H9 (cell line): ENCODE measurements at regions not wholly inside any gene's neighbourhood (a gene's known extent, or its start where the extent isn't known, plus 50 kb on each side); places are given as distances from the start of the nearest gene placed in this dataset.
A peak's percentile ranks its signal among the peaks of the same experiment; 100 is the strongest.

Source experiments
- DNase-seq: peaks from one replicate; pipeline ENCODE4 v3.0.0-alpha.2; 2017
- H2AFZ ChIP-seq: one replicate; pipeline ENCODE4 v1.6.1; 2013; ENCODE audit warnings: mild to moderate bottlenecking, low read length, control low read depth, moderate library complexity
- H2AK5ac ChIP-seq: 2 replicates; pipeline ENCODE4 v1.6.1; 2013; ENCODE audit warnings: low read length, control low read depth, mixed read lengths; ENCODE audit not compliant: insufficient read length
- H2BK120ac ChIP-seq: one replicate; pipeline ENCODE4 v1.6.1; 2013; ENCODE audit warnings: low read depth, mild to moderate bottlenecking, low read length, control low read depth, inconsistent platforms; ENCODE audit not compliant: poor library complexity, severe bottlenecking
- H2BK12ac ChIP-seq: 2 replicates; pipeline ENCODE4 v1.6.1; 2013; ENCODE audit warnings: low read length, control low read depth, mixed read lengths, low read depth; ENCODE audit not compliant: insufficient read length
- H2BK15ac ChIP-seq: 2 replicates; pipeline ENCODE4 v1.6.1; 2013; ENCODE audit warnings: low read depth, low read length, control low read depth
- H2BK20ac ChIP-seq: one replicate; pipeline ENCODE4 v1.6.1; 2013; ENCODE audit warnings: low read depth, mild to moderate bottlenecking, low read length, control low read depth, inconsistent platforms; ENCODE audit not compliant: poor library complexity, severe bottlenecking
- H2BK5ac ChIP-seq: 2 replicates; pipeline ENCODE4 v1.6.1; 2013; ENCODE audit warnings: low read length, control low read depth, mixed read lengths; ENCODE audit not compliant: insufficient read length
- H3K14ac ChIP-seq: 2 replicates; pipeline ENCODE4 v1.6.1; 2013; ENCODE audit warnings: low read length, control low read depth; ENCODE audit not compliant: insufficient read depth
- H3K18ac ChIP-seq: 2 replicates; pipeline ENCODE4 v1.6.1; 2013; ENCODE audit warnings: low read depth, mild to moderate bottlenecking, mixed read lengths, low read length, control low read depth; ENCODE audit not compliant: insufficient read length
- H3K23ac ChIP-seq: 2 replicates; pipeline ENCODE4 v1.6.1; 2013; ENCODE audit warnings: low read length, control low read depth, mixed read lengths, low read depth; ENCODE audit not compliant: insufficient read length
- H3K23me2 ChIP-seq: 2 replicates; pipeline ENCODE4 v1.6.1; 2013; ENCODE audit warnings: low read depth, mild to moderate bottlenecking, mixed read lengths, low read length, control low read depth; ENCODE audit not compliant: insufficient read length, poor library complexity, severe bottlenecking
- H3K27ac ChIP-seq: 2 replicates; pipeline ENCODE4 v1.5.1; 2013; ENCODE audit warnings: low read length, control low read depth, mixed read lengths, low read depth; ENCODE audit not compliant: insufficient read length
- H3K27me3 ChIP-seq: 2 replicates; pipeline ENCODE4 v1.6.1; 2013; ENCODE audit warnings: low read length, control low read depth, inconsistent platforms; ENCODE audit not compliant: insufficient read depth
- H3K4ac ChIP-seq: 2 replicates; pipeline ENCODE4 v1.6.1; 2013; ENCODE audit warnings: low read depth, mild to moderate bottlenecking, control low read depth, inconsistent platforms, low read length, moderate library complexity
- H3K4me1 ChIP-seq: 2 replicates; pipeline ENCODE4 v1.6.1; 2013; ENCODE audit warnings: low read length, control low read depth, inconsistent platforms; ENCODE audit not compliant: insufficient read depth
- H3K4me2 ChIP-seq: 2 replicates; pipeline ENCODE4 v1.6.1; 2013; ENCODE audit warnings: low read length, control low read depth, mixed read lengths; ENCODE audit not compliant: insufficient read length, insufficient read depth
- H3K56ac ChIP-seq: 2 replicates; pipeline ENCODE4 v1.6.1; 2013; ENCODE audit warnings: low read depth, mild to moderate bottlenecking, mixed read lengths, low read length, control low read depth; ENCODE audit not compliant: insufficient read length
- H3K79me1 ChIP-seq: 2 replicates; pipeline ENCODE4 v1.6.1; 2013; ENCODE audit warnings: low read depth, mild to moderate bottlenecking, moderate library complexity, low read length, control low read depth, inconsistent platforms; ENCODE audit not compliant: insufficient read depth, poor library complexity, severe bottlenecking
- H3K79me2 ChIP-seq: 2 replicates; pipeline ENCODE4 v1.6.1; 2013; ENCODE audit warnings: low read length, control low read depth, inconsistent platforms; ENCODE audit not compliant: insufficient read depth
- H3K9ac ChIP-seq: 2 replicates; pipeline ENCODE4 v1.6.1; 2013; ENCODE audit warnings: low read length, control low read depth, mixed read lengths; ENCODE audit not compliant: insufficient read length; ENCODE audit errors: extremely low read depth
- H3K9me3 ChIP-seq: one replicate; pipeline ENCODE4 v1.6.1; 2013; ENCODE audit warnings: low read depth, low read length, inconsistent platforms; ENCODE audit not compliant: control insufficient read depth
- H3T11ph ChIP-seq: one replicate; pipeline ENCODE4 v1.6.1; 2013; ENCODE audit warnings: mild to moderate bottlenecking, low read length, control low read depth, inconsistent platforms
- H4K20me1 ChIP-seq: one replicate; pipeline ENCODE4 v1.6.1; 2013; ENCODE audit not compliant: control insufficient read depth, insufficient read length, insufficient read depth
- H4K5ac ChIP-seq: 2 replicates; pipeline ENCODE4 v1.6.1; 2013; ENCODE audit warnings: low read depth, mild to moderate bottlenecking, mixed read lengths, low read length, control low read depth; ENCODE audit not compliant: insufficient read length
- H4K8ac ChIP-seq: replicated peaks from 2 replicates; pipeline ENCODE4 v1.6.1; 2013; ENCODE audit warnings: low read length, control low read depth, mixed read lengths, low read depth; ENCODE audit not compliant: insufficient read length
- H4K91ac ChIP-seq: 2 replicates; pipeline ENCODE4 v1.6.1; 2013; ENCODE audit warnings: low read depth, mild to moderate bottlenecking, moderate library complexity, mixed read lengths, low read length, control low read depth; ENCODE audit not compliant: insufficient read length
- H3K27ac Mint-ChIP-seq, 3 experiments: 2 replicates in 2 of 3; 3 replicates in 1 of 3; pipeline ENCODE4 v1.8.0; 2020 to 2021; ENCODE audit warnings: mixed read lengths in 3 of 3, mild to moderate bottlenecking in 1 of 3, moderate library complexity in 1 of 3
- H3K27me3 Mint-ChIP-seq: 2 replicates; pipeline ENCODE4 v1.8.0; 2021; ENCODE audit warnings: low read depth, mild to moderate bottlenecking, moderate library complexity, mixed read lengths
- H3K36me3 Mint-ChIP-seq, 3 experiments: 2 replicates in 2 of 3; 3 replicates in 1 of 3; pipeline ENCODE4 v1.8.0; 2020 to 2021; ENCODE audit warnings: low read depth in 3 of 3, mixed read lengths in 3 of 3; ENCODE audit not compliant: insufficient read depth in 1 of 3
- H3K4me1 Mint-ChIP-seq, 2 experiments: 2 replicates each; pipeline ENCODE4 v1.8.0; 2020; ENCODE audit warnings: mixed read lengths in 2 of 2
- H3K4me3 Mint-ChIP-seq, 2 experiments: 2 replicates in 1 of 2; 3 replicates in 1 of 2; pipeline ENCODE4 v1.8.0; 2020 to 2021; ENCODE audit warnings: mild to moderate bottlenecking in 2 of 2, mixed read lengths in 2 of 2, moderate library complexity in 1 of 2
- H3K9me3 Mint-ChIP-seq, 2 experiments: 2 replicates in 1 of 2; 3 replicates in 1 of 2; pipeline ENCODE4 v1.8.0; 2020; ENCODE audit warnings: mild to moderate bottlenecking in 2 of 2, mixed read lengths in 2 of 2, moderate library complexity in 1 of 2
- WGBS: extraction: QIAGEN DNeasy Blood & Tissue Kit; methylation state at CpG from one replicate; pipeline ENCODE4 v1.1.7; 2013; ENCODE audit warnings: missing lambda C conversion rate, low lambda C conversion rate, mixed read lengths; ENCODE audit not compliant: insufficient read length; ENCODE audit errors: extremely low coverage; 5-methylcytosine and 5-hydroxymethylcytosine counted together
- TF ChIP-seq, protein P1 (sequence below): fragments of 200-600 bp; sonication (generic); conservative IDR thresholded peaks from 3 replicates; pipeline ENCODE4 v1.8.0; 2021; ENCODE audit warnings: antibody characterized with exemption, mild to moderate bottlenecking

DNA sequence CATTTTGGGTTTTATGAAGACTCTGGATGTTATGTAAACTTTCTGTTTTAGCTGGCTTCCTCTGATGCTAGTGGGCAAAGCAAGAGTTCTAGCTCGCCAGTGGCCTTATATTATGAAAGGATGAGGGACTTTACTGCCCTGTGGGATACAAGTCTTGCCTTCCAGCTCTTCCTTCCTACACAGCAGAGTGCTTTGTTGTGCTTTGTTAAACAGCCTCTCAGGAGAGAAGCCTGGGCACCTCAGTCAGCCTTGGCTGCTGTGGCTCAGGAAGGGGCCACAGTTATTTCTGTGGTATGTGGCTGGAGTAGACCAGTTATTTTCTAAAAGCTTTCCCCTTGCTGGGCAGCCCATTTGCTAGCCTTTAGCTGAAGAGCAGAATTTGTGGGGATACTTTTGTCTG, 69.5 kb upstream of the SUCLG2 start:
- H4K8ac ChIP-seq: no peak overlapping the region
- Mint-ChIP-seq H3K36me3 (peaks cover 6 to 30% (median 12%) of the 10 kb centered on the region in 3 experiments), H3K9me3 (peaks cover 17 to 22% of the 10 kb centered on the region in 2 experiments), H3K4me1 (peaks cover 14 to 18% of the 10 kb centered on the region in 2 experiments), H3K27ac (peak overlapping the region in 1 of 3 experiments; percentile 29; a peak in 1 of 7 replicates), H3K4me3 (no peak overlapping the region), H3K27me3 (no peaks in the 10 kb centered on the region)
- H3K4me2 ChIP-seq: no peak overlapping the region
- H2BK120ac ChIP-seq: no peak overlapping the region
- H4K20me1 ChIP-seq: no peaks in the 10 kb centered on the region
- H2BK12ac ChIP-seq: no peak overlapping the region
- no peak overlapping the region for H3K9ac ChIP-seq
- H3K23me2 ChIP-seq: no peaks in the 10 kb centered on the region
- H3K27me3 ChIP-seq: no peaks in the 10 kb centered on the region
- H4K91ac ChIP-seq: no peak overlapping the region
- H2BK20ac ChIP-seq: no peak overlapping the region
- no peak overlapping the region for H3T11ph ChIP-seq
- H3K79me1 ChIP-seq: no peaks in the 10 kb centered on the region
- no peak overlapping the region for H2AFZ ChIP-seq
- H2AK5ac ChIP-seq: no peak overlapping the region
- H2BK5ac ChIP-seq: no peak overlapping the region
- no peak overlapping the region for H3K23ac ChIP-seq
- H3K9me3 ChIP-seq: no peaks in the 10 kb centered on the region
- TF ChIP-seq, protein P1, sequence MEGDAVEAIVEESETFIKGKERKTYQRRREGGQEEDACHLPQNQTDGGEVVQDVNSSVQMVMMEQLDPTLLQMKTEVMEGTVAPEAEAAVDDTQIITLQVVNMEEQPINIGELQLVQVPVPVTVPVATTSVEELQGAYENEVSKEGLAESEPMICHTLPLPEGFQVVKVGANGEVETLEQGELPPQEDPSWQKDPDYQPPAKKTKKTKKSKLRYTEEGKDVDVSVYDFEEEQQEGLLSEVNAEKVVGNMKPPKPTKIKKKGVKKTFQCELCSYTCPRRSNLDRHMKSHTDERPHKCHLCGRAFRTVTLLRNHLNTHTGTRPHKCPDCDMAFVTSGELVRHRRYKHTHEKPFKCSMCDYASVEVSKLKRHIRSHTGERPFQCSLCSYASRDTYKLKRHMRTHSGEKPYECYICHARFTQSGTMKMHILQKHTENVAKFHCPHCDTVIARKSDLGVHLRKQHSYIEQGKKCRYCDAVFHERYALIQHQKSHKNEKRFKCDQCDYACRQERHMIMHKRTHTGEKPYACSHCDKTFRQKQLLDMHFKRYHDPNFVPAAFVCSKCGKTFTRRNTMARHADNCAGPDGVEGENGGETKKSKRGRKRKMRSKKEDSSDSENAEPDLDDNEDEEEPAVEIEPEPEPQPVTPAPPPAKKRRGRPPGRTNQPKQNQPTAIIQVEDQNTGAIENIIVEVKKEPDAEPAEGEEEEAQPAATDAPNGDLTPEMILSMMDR: no peak
- H4K5ac ChIP-seq: no peak overlapping the region
- H3K4me1 ChIP-seq: no peaks in the 10 kb centered on the region; the same call in 1 of the 2 replicates
- no peak overlapping the region for H3K4ac ChIP-seq
- no peak for DNase-seq
- H3K79me2 ChIP-seq: no peaks in the 10 kb centered on the region
- no peak overlapping the region for H3K18ac ChIP-seq
- H3K56ac ChIP-seq: no peak overlapping the region
- H2BK15ac ChIP-seq: no peak overlapping the region
- H3K27ac ChIP-seq: no peak overlapping the region
- no peak overlapping the region for H3K14ac ChIP-seq
- WGBS: no CpG with 5 or more reads among the region's 1 CpG
